MM.1S (cell line): ENCODE measurements at regions not wholly inside any gene's neighbourhood (a gene's known extent, or its start where the extent isn't known, plus 50 kb on each side); places are given as distances from the start of the nearest gene placed in this dataset.

ENCODE experiments used
- DNase-seq: peaks from one replicate; pipeline ENCODE4 v3.0.0-alpha.2; 2015
- H2AFZ ChIP-seq: fragments of 300-600 bp; sonication (generic); 2 replicates; pipeline ENCODE4 v1.6.0; 2016; ENCODE audit warnings: antibody characterized with exemption, low read length
- H3F3A ChIP-seq: fragments of 300-600 bp; sonication (generic); 2 replicates; pipeline ENCODE4 v1.6.1; 2016; ENCODE audit warnings: mild to moderate bottlenecking, antibody characterized with exemption, low read length, moderate library complexity, mixed read lengths; ENCODE audit not compliant: insufficient read depth
- H3K27ac ChIP-seq: fragments of 300-600 bp; sonication (generic); 2 replicates; pipeline ENCODE4 v1.5.1; 2016; ENCODE audit warnings: mild to moderate bottlenecking, low read length
- H3K27me3 ChIP-seq: fragments of 300-600 bp; sonication (generic); replicated peaks from 2 replicates; pipeline ENCODE4 v1.6.0; 2016; ENCODE audit warnings: low read length; ENCODE audit not compliant: insufficient read depth
- H3K36me3 ChIP-seq: fragments of 300-600 bp; sonication (generic); replicated peaks from 2 replicates; pipeline ENCODE4 v1.6.1; 2016; ENCODE audit warnings: mild to moderate bottlenecking, low read length, mixed read lengths; ENCODE audit not compliant: insufficient read depth
- H3K4me1 ChIP-seq: fragments of 300-600 bp; sonication (generic); 2 replicates; pipeline ENCODE4 v1.6.1; 2016; ENCODE audit warnings: low read length, mixed read lengths
- H3K4me2 ChIP-seq: fragments of 300-600 bp; sonication (generic); 2 replicates; pipeline ENCODE4 v1.6.0; 2016; ENCODE audit warnings: low read depth, low read length
- H3K4me3 ChIP-seq: fragments of 300-600 bp; sonication (generic); 2 replicates; pipeline ENCODE4 v1.5.1; 2016; ENCODE audit warnings: low read length, mixed read lengths
- H3K79me2 ChIP-seq: fragments of 300-600 bp; sonication (generic); 2 replicates; pipeline ENCODE4 v1.6.1; 2016; ENCODE audit warnings: mixed run types, low read length, mixed read lengths
- H3K9ac ChIP-seq: fragments of 300-600 bp; sonication (generic); 2 replicates; pipeline ENCODE4 v1.6.1; 2016; ENCODE audit warnings: low read length, mixed read lengths
- H3K9me2 ChIP-seq: fragments of 300-600 bp; sonication (generic); replicated peaks from 2 replicates; pipeline ENCODE4 v1.6.1; 2016; ENCODE audit warnings: mild to moderate bottlenecking, low read length, mixed read lengths; ENCODE audit not compliant: insufficient read depth
- H3K9me3 ChIP-seq: fragments of 300-600 bp; sonication (generic); replicated peaks from 2 replicates; pipeline ENCODE4 v1.6.1; 2016; ENCODE audit warnings: mild to moderate bottlenecking, low read length, mixed read lengths; ENCODE audit not compliant: insufficient read depth
- H4K20me1 ChIP-seq: fragments of 300-600 bp; sonication (generic); 2 replicates; pipeline ENCODE4 v1.6.1; 2016; ENCODE audit warnings: mild to moderate bottlenecking, low read length, moderate library complexity, mixed read lengths; ENCODE audit not compliant: insufficient read depth
- CTCF ChIP-seq: fragments of 300-600 bp; sonication (generic); IDR thresholded peaks from 2 replicates; pipeline ENCODE4 v1.5.1; 2016; ENCODE audit warnings: antibody characterized with exemption, low read length, mixed read lengths
- EZH2 ChIP-seq: fragments of 300-600 bp; sonication (generic); optimal IDR thresholded peaks from 2 replicates; pipeline ENCODE3; 2017; ENCODE audit warnings: low read depth, mild to moderate bottlenecking, antibody characterized with exemption, low read length, mixed read lengths
- EZH2phosphoT487 ChIP-seq: fragments of 300-600 bp; sonication (generic); IDR thresholded peaks from 2 replicates; pipeline ENCODE4 v1.6.1; 2018; ENCODE audit warnings: antibody characterized with exemption, low read length

- DNase-seq: peak; percentile 23
- Histone ChIP-seq H3K9me2 (no peaks in the 10 kb centered on the region), H3K4me2 (no peak overlapping the region), H3K27ac (no peak overlapping the region), H3K9me3 (no peaks in the 10 kb centered on the region), H3K4me3 (no peak overlapping the region), H4K20me1 (no peaks in the 10 kb centered on the region), H3K36me3 (no peaks in the 10 kb centered on the region), H2AFZ (no peak overlapping the region), H3K9ac (no peak overlapping the region), H3K4me1 (no peaks in the 10 kb centered on the region), H3F3A (no peaks in the 10 kb centered on the region), H3K79me2 (no peaks in the 10 kb centered on the region), H3K27me3 (no peaks in the 10 kb centered on the region)
- no peak for TF ChIP-seq EZH2phosphoT487
- TF ChIP-seq EZH2: no peak
- no peak for TF ChIP-seq CTCF
These were observed 299.2 kb upstream of the LRRN1 start for GRCh38 chr3:3499987-3500386.

- no peak overlapping the region for H3K4me2 ChIP-seq
- H3K4me3 ChIP-seq: no peak overlapping the region
- H3K9me3 ChIP-seq: no peaks in the 10 kb centered on the region
- TF ChIP-seq EZH2: no peak
- no peak for TF ChIP-seq CTCF
- no peak for TF ChIP-seq EZH2phosphoT487
- DNase-seq: no peak
- H3K27ac ChIP-seq: no peak overlapping the region
- H3F3A ChIP-seq: no peaks in the 10 kb centered on the region
- no peak overlapping the region for H2AFZ ChIP-seq
- no peak overlapping the region for H3K9ac ChIP-seq
- H3K36me3 ChIP-seq: no peaks in the 10 kb centered on the region
- no peaks in the 10 kb centered on the region for H3K4me1 ChIP-seq
- no peaks in the 10 kb centered on the region for H4K20me1 ChIP-seq
- H3K27me3 ChIP-seq: no peaks in the 10 kb centered on the region
- H3K9me2 ChIP-seq: no peaks in the 10 kb centered on the region
- H3K79me2 ChIP-seq: no peaks in the 10 kb centered on the region
These were observed 300.1 kb upstream of the LRRN1 start for GRCh38 chr3:3499012-3499562.

- DNase-seq: no peak
- Histone ChIP-seq H3K79me2 (no peaks in the 10 kb centered on the region), H3K9ac (no peak overlapping the region), H3K9me2 (no peaks in the 10 kb centered on the region), H3K4me1 (no peaks in the 10 kb centered on the region), H3K36me3 (no peaks in the 10 kb centered on the region), H3K4me3 (no peak overlapping the region), H3K27me3 (no peaks in the 10 kb centered on the region), H4K20me1 (no peaks in the 10 kb centered on the region), H2AFZ (no peak overlapping the region), H3K27ac (no peak overlapping the region), H3K9me3 (no peaks in the 10 kb centered on the region), H3K4me2 (no peak overlapping the region), H3F3A (no peaks in the 10 kb centered on the region)
- TF ChIP-seq CTCF: no peak
- no peak for TF ChIP-seq EZH2phosphoT487
- no peak for TF ChIP-seq EZH2
These were observed 303.6 kb upstream of the LRRN1 start for GRCh38 chr3:3495611-3496010.
